ENCODE measurements at regions not wholly inside any gene's neighbourhood (a gene's known extent, or its start where the extent isn't known, plus 50 kb on each side); places are given as distances from the start of the nearest gene placed in this dataset.

DNA sequence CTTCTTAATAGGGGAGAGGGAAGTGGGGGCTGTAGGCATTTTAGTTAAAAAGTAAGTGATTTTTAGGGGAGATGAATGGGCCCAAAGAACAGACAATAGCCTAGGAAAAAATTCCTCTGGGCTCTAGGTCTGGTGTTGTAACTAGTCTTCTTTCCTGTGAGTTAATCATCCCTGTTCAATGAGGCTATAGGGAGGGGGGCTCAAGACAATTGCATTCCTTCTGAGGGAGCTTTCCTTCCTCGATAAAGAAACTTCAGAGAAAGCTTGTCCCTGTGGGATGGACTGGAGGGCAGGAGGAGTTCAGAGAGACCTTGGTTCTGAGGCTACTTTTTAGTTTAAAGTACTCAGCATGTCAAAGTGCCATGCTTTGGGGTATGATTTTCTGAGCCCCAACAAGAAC lies 127.2 kb downstream of the BBS10 start:
- no peak for DNase-seq (ENCODE audit: low read depth in 2 of 2)

DNA sequence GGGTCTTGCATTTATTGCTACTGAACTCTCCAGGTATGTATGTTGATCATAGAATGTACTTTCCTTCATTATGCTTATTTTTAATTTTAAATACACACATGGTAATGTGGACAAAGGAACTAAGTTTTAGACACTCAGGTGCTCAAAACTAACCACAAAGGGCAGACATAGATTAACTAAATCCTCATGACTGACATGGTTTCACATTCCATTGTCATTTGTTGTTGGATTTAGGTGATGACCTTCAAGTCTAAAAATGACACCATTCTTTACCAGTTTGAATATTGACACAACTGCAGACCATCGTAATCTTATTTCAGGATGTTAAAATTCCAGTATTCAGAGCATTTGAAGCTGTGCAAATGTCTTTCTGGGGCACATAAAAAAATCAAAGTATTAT lies 128.4 kb downstream of the BBS10 start:
- DNase-seq (ENCODE audit: low read depth in 2 of 2), result no peak

DNA sequence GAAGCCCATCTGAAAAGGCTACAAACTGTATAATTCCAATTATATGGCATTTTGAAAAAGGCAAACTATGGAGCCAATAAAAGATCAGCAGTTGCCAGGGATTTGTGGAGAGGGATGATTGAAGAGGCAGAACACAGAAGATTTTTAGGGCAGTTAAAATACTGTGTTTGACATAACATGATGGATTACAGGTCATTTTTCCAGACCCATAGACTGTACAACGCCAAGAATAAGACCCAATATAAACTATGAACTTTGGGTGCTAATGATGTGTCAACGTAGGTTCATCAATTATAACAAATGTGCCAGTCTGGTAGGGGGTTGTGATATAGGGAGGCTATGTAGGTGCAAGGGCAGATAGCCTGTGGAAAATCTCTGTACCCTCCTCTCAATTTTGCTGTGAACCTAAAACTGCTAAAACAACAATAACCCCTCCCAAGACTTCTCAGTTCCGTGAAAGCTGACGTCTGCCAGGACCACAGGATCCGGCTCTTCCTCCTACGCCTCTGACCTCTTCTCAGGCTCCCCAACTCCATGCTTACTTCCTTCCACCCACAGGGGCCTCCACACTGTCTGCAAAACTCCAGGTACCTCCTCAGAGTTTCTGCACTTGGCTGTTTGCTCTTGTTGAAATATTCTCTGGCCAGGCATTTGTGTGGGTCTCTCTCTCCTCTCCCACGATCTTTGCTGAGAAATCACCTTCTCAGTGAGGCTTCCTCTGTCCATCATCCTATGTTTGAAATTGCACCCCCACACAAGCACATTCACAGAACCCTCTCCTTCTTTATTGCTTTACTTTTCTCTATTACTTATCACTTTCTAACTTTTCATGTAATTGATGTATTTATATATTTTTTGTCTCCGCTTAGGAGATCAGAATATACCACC lies 131.4 kb downstream of the BBS10 start:
- no peak for DNase-seq (ENCODE audit: low read depth in 2 of 2)

DNA sequence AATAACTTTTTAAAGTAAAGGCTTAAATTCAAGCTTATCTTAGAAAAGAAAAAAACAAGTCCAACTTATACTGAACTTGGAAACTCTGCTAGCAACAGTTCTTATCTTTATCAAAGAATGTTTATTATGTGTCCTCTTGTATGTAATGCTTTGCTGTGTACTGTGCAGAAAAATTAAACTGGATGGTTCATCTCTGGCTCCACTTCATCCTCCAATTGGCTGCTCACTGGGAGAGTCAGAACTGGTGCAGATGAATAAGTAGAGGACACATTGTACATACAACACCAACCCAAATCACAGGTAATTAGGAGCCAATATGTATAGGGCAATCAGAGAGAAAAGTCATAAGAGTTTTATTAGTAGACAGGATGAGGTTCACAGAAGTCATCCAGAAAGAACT lies 123.6 kb upstream of the NAP1L1 start:
- no peak for DNase-seq (ENCODE audit: low read depth in 2 of 2)

DNA sequence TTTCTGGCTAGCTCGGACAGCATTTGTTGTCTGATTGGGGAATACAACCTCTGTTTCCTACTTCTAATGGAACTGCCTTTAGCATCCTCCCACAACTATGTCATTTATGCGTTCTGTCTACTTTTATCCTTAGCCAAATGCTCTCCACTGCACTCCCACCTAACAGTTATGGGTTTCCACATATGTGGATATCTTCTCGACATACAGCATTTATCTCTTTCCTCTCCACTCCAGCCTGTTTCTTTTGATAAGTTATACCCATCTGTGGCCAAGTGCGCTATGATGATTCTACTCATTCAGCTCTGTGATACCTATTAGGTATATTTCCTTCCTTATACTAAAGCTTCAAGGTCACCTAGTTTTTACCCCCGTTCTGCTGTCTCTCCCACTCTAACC lies 122.2 kb upstream of the NAP1L1 start:
- no peak for DNase-seq (ENCODE audit: low read depth in 2 of 2)

DNA sequence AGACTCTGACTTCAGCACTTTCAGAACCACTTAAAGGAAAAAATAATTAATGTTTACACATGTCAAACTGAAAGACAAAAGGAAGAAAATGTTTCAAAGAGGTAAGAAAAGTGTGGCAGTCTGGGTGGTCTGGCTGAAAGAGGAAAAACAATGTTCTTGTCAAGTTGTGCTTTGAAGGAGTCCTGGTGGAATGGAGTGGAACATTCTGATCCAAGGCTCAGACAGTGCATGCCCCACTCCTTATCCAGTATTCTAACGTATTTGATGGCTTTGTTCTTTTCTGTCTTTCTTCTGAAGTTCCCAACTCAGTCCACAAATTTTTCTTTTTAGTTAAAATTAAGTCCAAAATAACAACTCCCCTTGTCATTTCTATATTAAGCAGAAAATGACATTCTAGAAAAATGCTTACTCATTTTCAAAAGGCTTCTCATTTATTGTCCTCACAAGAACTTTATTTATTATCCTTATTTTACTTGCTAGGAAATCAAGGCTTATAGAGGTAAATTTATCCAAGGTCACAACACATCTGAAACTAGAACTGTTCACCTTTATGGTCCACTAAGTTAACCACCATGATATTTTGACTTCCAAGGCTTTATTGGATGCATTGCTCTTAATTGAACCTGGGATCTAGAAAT lies 121.7 kb upstream of the NAP1L1 start:
- no peak for DNase-seq (ENCODE audit: low read depth in 2 of 2)

DNA sequence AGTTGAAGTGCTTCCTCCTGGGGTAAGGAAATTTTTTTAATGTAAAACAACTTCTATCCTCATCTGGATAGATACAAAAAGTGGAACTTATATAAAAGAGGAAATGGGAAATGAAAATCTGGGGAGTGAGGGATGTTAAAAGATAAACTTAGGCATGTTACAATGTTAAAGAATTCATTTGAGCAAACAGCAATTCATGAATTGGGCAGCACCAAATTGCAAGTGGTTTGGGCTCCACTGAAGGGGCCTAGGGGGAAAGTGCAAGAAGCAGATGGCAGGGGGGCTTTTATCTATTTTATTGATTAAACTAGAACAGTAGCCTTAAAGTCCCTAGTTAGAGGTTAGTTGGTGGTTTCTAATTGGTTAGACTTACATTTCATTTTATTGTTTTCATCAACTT lies 118.1 kb upstream of the NAP1L1 start:
- no peak for DNase-seq (ENCODE audit: low read depth in 2 of 2)

DNA sequence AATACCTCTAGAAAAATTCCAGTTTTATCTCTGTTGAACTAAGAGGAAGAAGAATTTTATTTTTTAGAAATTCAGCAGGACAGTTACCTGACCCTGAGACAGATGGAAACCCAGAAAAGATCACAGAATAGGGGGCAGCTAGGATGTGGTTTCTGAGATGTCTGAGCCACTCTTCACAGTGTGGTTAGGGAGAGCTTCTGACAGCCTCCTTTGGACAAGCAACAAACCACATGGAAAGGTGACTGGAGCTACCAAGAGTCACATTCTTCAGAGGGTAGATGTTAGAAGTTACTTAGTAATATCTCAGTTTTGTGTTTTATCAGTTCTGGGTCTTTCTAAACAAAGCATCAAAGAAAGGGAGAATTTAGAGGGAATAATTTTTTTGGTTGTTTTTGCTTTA lies 117.3 kb upstream of the NAP1L1 start:
- no peak for DNase-seq (ENCODE audit: low read depth in 2 of 2)

DNA sequence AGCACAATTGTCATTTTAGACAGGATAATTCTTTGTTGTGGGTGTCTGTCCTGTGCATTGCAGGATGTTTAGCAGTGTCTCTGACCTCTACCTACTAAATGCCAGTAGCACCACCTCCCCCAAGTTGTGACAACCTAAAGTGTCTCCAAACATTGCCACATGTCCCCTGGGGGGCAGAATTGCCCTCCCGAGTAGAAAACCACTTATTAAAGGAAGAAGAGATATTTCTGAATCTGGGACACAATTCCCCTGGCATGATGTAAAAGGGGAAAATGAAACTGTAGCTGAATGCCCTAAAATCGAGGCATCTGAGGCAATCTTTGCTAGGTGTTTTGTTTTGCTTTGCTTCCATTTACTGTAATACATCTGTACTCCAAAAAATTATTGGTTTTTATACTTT lies 116.8 kb upstream of the NAP1L1 start:
- DNase-seq (ENCODE audit: low read depth in 2 of 2), result no peak

DNA sequence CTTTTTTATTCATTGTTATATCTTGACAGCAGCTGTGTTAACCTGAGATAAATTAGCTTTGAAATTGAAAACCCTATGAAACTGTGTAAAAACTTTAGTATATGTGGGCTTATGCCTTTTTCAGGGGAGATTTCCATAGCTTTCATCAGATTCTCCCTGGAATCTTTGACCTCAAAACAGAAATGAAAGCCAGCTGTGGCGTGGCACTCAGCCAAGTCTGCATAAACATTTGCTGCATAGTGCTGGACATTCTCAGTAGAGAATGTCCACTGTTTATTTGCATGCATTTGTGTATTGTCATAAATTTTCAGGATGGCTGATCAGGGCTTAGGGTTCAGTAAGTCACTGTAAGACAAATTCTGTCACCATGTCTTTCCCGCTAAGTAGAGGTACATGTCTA lies 115.3 kb upstream of the NAP1L1 start:
- no peak for DNase-seq (ENCODE audit: low read depth in 2 of 2)

DNA sequence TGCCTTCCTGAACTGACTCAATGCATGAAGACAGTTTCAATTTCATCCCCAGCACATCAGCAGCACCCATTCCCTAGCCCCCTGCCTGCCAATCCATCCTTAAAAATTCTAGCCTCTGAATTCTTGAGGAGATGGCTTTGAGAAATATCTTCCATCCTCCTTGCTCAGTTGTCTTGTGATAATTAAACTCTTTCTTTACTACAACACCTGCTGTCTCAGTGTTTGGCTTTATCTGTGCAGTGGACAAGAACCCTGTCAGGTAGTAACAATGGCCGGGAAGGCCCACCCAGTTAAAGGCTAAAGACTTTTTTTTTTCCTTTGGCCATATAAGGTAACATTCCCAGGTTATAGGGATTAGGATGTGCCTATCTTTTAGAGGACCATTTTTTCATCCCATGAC lies 114.4 kb upstream of the NAP1L1 start:
- DNase-seq (ENCODE audit: low read depth in 2 of 2), result no peak

DNA sequence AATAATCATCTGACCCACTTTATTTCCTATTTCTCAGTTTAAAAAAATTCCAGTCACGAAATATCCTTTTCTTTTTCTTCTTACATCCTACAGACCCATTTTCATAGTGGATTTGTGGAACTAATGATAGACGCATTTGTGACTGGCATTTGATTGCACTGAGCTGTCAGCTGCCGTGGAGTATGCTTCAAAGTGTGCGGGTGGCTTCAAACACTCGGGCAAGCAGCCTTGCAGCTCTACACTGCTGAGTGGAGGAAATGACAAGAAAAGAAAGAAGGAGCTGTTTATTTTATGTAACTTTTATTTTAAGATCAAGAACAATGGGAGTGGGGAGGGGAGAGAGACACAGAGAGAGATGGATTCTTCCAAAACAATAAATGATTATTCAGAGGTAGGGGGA lies 112.8 kb upstream of the NAP1L1 start:
- DNase-seq (ENCODE audit: low read depth in 2 of 2), result no peak

DNA sequence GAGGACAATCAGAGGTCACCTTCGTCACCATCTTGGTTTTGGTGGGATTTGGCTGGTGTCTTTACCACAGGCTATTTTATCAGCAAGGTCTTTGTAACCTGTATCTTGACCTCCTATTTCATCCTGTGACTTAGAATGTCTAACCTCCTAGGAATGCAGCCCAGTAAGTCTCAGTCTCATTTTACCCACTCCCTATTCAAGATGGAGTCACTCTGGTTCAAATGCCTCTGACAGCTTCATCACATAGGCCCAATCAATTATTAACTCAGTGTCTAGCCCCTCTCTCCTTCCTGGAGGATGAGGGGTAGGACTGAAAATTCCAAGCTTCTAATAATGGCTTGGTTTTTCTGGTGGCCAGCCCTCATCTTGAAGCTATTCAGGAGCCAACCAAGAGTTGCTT lies 111.4 kb upstream of the NAP1L1 start:
- DNase-seq (ENCODE audit: low read depth in 2 of 2), result no peak

DNA sequence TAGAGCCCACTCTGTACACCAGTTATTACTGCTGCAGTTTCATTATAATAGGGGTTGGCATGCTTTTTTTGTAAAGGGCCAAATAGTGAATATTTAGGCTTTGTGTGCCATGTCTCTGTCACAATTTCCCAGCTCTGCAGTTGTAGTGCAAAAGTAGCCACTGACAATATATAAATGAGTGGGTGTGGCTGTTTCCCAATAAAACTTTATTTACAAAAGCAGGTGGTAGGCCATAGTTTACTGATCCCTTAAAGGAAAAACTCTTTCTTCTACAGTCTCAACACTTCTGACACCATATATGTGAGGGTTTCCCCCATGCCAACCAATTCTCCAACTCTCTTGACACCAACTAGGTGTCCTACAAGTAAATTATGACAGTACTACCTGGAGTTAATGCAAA lies 110.2 kb upstream of the NAP1L1 start:
- DNase-seq (ENCODE audit: low read depth in 2 of 2), result no peak

DNA sequence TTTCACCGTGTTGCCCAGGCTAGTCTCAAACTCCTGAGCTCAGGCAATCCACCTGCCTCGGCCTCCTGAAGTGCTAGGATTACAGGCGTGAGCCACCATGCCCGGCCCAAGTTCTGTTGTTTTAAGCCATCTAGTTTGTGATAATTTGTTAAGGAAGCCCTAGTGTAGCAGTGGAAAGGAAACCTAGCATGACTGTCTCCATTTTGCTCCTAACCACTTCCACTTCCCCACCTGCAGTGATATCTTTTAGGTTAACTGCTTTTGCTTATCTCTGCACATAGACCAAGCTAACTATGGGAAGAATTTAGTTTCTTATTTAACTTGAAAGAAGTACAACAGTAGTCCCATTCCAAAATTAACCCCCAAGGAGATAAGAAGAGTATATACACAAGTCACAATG lies 109.5 kb upstream of the NAP1L1 start:
- DNase-seq (ENCODE audit: low read depth in 2 of 2), result no peak

DNA sequence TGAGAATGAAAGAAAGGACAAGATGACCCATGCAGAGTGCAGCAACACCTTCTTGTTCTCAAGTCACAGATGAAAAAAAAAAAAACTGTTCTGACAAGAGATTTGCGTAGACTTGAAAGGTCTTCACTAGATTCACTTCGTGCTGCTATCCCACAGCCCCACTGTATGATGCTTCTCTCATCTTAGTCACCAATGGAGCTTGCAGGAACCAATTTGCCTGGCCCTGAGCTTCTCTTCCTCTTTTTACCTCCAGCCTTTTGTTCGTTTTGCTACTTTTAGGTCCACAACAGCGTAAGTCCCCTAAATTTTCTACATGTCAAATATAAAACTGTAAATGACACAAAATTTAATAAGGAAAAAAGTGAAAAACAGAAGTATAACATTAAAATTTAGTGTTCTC lies 107.9 kb upstream of the NAP1L1 start:
- no peak for DNase-seq (ENCODE audit: low read depth in 2 of 2)

DNA sequence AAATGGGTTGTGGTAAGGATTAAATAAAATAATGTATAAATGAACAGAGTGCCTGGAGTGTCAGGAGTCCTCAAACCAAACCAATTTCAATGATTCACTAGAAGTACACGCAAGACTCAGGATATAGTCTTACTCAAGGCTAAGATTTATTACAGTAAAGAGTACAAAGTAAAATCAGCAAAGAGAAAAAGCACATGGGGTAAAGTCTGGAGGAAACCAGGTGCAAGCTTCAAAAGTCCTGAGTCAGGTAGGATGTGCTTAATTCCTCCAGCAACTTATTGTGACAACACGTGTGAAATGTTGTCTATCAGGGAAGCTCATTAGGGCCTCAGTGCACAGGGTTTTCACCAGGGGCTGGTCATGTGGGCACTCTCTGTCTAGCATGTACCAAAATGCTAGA lies 105.8 kb upstream of the NAP1L1 start:
- DNase-seq (ENCODE audit: low read depth in 2 of 2), result no peak

DNA sequence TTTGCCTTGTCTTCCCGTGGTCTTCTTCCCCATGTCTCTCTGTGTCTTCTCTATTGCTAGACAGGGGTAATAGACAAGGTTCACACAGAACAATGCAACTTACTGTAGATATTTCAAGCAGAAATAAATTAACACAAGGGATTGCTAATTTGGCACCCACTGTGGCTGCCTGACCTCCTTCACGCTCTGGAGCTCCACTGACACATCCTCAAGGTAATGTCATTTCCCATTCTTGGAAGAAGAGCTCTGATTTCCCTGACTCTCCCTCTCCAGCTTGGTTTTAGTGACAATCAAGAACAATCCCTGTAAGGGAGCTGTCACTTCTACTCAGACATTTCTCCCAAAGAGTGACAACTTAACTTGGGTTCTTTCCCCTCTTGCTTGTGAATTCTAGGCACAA lies 105.4 kb upstream of the NAP1L1 start:
- DNase-seq (ENCODE audit: low read depth in 2 of 2), result no peak

DNA sequence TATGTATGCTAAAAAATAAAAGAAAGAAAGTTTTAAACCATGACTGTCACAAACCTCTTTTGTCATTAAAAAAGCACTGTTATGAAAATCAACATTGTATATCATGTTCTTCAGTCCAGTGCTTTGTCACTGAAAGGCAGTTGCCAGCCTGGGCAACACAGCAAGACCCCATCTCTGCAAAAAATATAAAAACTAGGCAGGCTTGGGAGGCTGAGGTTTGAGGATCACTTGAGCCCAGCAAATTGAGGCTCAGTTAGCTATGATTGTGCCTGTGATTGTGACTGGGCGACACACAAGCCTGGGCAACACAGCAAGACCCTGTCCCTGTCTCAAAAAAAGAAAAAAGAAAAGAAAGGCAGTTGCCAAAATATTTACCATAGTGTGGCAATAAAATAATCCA lies 102.7 kb upstream of the NAP1L1 start:
- DNase-seq (ENCODE audit: low read depth in 2 of 2), result no peak

DNA sequence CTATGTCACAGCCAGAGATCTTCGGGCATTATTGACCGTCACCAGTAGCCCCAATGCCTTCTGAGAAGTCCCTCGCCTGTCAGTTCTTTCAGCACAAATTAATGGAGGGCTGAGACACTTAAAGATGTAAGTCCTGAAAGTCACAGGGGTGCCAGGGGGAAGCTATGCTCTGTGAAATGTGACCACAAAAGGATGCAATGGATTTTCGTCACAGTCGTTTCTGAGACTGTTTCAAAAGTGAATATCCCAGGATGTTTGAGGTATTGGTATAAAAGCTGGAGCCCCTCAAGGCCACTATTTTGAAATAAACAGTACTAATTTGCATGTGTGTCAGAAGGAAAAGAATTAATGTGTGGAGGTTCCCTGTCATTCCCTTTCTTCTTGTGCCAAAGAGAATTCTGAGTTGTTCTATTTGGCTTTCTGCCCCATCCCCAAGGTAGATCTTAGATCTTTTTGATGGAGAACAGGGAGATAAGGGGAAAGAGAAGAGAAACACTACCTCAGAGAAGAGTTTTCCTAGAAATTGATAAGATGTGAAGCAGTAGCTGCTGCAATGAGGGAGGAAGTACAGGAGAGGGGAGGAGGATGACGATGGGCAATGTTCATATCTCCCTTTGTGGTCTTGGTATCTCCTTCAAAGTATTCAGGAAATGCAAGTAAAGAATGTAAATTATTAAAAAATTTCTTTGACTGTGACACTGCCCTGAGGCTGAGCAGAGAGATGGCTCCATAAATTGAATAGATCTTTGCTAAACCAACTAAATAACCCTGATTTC lies 101.8 kb upstream of the NAP1L1 start:
- DNase-seq (ENCODE audit: low read depth in 2 of 2), result no peak

DNA sequence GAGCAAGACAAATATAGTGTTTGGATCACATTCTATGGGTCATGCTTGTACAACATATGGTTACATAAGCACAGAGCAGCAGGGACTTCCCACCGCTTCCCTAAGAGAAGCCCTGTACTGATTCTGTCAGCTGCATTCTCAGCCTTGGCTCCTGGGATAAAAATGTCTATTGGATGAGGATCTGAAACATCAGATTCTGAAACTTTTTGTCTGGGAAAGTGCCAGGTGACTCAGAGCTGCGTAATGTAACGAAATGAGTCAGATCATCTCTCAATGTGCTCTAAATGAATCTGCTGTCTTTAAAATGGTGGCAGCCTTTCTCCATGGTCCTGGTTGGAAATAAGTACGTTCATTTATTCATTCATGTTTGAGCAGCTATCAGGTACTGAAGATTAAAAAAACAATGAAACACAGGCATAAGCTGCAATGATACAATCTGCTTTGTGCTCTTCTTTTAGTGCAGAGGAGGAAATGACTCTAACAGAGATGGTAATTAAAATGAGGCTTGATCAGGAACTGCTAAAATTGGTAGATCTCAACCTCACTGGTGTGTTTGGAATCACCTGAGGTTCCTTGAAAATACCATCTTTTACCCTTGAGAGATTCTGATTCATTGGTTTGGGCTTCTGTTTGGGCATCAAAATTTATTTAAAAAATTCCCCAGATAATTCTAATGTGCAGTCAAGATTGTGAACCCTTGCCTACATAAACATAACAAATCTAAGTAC lies 99.1 kb upstream of the NAP1L1 start:
- no peak for DNase-seq (ENCODE audit: low read depth in 2 of 2)
